Memory B cell (primary cell): ENCODE measurements at regions not wholly inside any gene's neighbourhood (a gene's known extent, or its start where the extent isn't known, plus 50 kb on each side); places are given as distances from the start of the nearest gene placed in this dataset.

Experiments used
- ATAC-seq: fragments of 150-1000 bp; cut with Tn5 transposase; 2 replicates; pipeline ENCODE4 v1.10.0; 2021; ENCODE audit warnings: low read depth, mild to moderate bottlenecking, moderate library complexity
- DNase-seq, 2 donors: peaks; one replicate each; pipeline ENCODE4 v3.0.0; 2022; ENCODE audit warnings: low spot score in 2 of 2
- H3K27ac Mint-ChIP-seq: one replicate; pipeline ENCODE4 v1.8.0; 2022; ENCODE audit warnings: mild to moderate bottlenecking, moderate library complexity, mixed read lengths
- H3K27me3 Mint-ChIP-seq: one replicate; pipeline ENCODE4 v1.8.0; 2022; ENCODE audit warnings: mixed read lengths
- H3K36me3 Mint-ChIP-seq: one replicate; pipeline ENCODE4 v1.8.0; 2022; ENCODE audit warnings: mild to moderate bottlenecking, mixed read lengths
- H3K4me1 Mint-ChIP-seq: one replicate; pipeline ENCODE4 v1.8.0; 2022; ENCODE audit warnings: mixed read lengths
- H3K4me3 Mint-ChIP-seq: one replicate; pipeline ENCODE4 v1.8.0; 2022; ENCODE audit warnings: mild to moderate bottlenecking, moderate library complexity, mixed read lengths
- H3K9me3 Mint-ChIP-seq: one replicate; pipeline ENCODE4 v1.8.0; 2022; ENCODE audit warnings: mixed read lengths

DNA sequence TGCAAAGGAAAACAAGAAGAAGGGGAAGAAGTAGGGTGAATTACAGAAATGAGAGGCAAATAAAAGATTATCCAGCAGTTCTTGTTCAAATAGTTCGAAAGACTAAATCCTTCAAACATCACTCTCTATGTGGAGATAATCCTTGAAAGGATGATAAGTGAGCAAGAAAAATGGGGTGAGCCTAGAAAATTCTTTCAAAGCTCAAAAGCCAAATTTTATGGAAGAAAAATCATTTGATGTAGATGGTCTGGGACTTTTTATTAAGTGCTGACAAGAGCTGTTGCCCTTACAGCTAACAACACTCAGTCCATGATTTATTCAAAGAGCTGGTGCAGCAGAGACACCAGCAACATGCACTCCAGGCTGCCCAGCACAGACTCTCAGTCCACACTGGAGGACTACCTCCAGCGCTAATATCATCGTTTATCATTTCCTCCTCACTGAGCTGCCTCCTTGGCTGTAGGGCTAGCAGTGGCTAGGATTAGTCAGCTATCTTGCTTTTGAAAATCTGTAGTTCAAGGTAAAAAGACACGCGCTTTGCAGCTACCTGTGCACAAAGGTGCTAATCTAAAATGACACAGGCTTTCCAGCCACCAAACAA is 264.8 kb upstream of the KIF2A start:
- Mint-ChIP-seq H3K4me1 (no peaks in the 10 kb centered on the region), H3K27me3 (peaks cover 2% of the 10 kb centered on the region), H3K4me3 (no peak overlapping the region), H3K36me3 (no peaks in the 10 kb centered on the region), H3K9me3 (peaks cover 3% of the 10 kb centered on the region), H3K27ac (no peak overlapping the region)
- no peak for DNase-seq
- no peak for ATAC-seq

DNA sequence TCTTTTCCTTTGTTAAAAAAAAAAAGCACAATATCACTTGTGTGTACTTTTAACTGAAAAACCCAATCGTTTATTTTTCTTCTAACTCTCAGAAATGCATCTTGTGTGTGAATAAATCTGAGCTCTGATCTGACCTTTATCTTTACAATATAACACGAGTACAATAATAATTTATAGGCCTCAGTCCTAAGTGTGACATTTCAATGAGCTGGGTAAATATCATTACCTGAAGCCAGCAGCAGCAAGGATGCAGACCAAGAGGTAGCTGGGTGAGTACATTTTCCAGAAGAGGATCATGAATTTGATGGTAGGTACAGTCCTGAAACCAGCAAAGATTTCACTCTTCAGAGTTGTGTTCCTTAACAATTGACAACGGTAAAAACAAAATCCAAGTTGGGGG is 264.0 kb upstream of the KIF2A start:
- Mint-ChIP-seq H3K4me1 (no peaks in the 10 kb centered on the region), H3K27ac (no peak overlapping the region), H3K9me3 (peaks cover 3% of the 10 kb centered on the region), H3K27me3 (peaks cover 2% of the 10 kb centered on the region), H3K36me3 (no peaks in the 10 kb centered on the region), H3K4me3 (no peak overlapping the region)
- DNase-seq (no peak), ATAC-seq (no peak)

DNA sequence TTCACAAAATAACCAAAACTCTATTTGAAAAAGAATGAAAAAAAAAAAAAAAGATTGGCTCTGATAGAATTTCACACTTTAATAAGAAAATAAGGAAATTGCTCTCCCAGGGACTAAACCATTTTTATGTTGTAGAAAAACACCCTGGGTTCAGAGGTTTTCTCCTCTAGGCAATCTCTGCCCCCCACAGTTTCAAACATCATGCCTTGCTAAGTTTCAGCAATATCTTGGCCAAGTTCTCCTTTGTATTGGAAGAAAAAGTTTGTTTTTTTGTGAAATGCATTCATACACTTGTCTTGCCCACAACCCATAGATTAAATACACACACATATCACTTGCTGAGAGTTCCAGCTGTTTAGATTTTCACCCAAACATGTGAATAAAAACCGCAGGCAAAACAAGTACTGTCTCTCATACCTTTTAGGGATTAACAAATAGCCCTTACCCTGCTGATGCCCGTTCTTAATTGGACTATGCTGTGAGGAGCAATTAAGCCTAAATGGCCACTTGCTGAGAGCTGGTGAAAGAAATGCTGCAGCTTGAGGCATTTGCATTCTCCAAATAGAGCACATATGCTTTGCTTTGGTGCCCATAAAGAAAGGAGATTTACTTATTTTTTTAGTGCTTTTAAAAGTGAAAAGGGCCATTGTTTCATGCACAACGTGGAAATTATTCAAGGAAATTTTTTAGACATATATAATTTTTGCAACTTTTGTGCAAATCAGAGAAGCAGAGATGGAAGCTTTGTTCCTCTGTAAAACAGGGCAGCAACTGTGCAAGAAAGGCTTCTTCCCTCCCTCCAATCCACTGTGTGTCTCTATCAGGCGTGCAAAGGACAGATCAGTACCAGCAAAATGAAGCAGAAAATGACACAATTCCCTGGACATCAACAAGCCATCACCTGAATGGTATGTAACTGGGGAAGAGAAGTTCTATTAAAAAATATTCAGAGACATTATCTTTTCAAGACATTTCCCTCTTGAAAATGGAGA is 262.4 kb upstream of the KIF2A start:
- Mint-ChIP-seq H3K4me1 (no peaks in the 10 kb centered on the region), H3K36me3 (no peaks in the 10 kb centered on the region), H3K27me3 (peaks cover 2% of the 10 kb centered on the region), H3K4me3 (no peak overlapping the region), H3K9me3 (peaks cover 3% of the 10 kb centered on the region), H3K27ac (no peak overlapping the region)
- no peak for DNase-seq
- no peak for ATAC-seq

DNA sequence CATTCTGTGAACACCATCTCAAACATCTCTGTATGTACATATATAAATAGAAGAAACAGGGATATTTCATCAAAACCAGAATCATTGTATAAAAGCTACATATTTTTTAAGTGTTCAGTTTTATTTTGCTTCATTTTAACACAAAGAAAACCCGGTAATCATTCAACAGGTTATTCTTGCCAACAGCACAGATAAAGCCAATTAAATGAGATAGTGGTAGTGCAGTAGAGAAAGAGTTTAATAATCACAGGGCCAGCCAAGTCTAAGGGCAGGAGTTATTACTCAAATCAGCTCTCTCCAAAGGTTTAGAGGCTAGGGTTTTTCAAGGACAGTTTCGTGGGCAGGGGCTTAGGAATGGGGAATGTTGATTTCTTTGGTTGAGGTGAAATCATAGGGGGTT is 261.0 kb upstream of the KIF2A start:
- H3K4me1 Mint-ChIP-seq: no peaks in the 10 kb centered on the region

DNA sequence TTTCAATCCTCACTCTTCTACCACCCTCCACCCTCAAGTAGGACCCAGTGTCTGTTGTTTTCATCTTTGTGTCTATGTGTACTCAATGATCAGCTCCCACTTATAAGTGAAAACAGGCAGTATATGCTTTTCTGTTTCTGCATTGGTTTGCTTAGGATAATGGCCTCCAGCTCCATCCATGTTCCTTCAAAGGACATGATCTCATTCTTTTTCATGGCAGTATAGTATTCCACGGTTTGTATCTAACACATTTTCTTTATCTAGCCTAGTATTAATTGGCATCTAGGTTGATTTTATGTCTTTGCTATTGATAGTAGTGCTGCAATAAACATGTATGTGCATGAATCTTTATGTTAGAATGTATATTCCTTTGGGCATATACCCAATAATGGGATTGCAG is 259.8 kb upstream of the KIF2A start:
- no peak for ATAC-seq

More for the DNA sequence above, 261.0 kb upstream of the KIF2A start:
- no peak overlapping the region for H3K4me3 Mint-ChIP-seq
- H3K36me3 Mint-ChIP-seq: no peaks in the 10 kb centered on the region
- no peak for ATAC-seq
- no peak for DNase-seq
- H3K27me3 Mint-ChIP-seq: peaks cover under 1% of the 10 kb centered on the region
- peaks cover 4% of the 10 kb centered on the region for H3K9me3 Mint-ChIP-seq
- no peak overlapping the region for H3K27ac Mint-ChIP-seq

DNA sequence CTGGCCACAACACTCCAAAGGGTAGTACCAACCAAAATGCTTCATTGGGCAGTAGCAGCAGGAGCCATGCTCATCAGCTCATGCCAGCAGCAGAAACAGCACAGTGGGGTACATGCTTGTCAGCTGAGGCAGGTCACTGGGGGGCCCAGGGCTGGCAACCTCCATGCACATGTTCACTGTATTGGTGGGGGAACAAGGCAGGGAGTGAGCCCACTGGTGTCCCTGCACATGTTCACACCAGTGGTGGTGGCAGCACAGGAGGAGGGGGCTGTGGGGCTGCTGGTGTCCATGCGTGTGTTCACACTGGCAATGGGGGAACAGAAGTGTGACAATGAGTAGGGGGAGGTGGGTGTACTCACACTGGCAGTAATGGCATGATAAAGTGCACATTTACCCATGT is 254.3 kb upstream of the KIF2A start:
- ATAC-seq: no peak
- peaks cover 4% of the 10 kb centered on the region for H3K9me3 Mint-ChIP-seq
- H3K36me3 Mint-ChIP-seq: no peaks in the 10 kb centered on the region
- no peak overlapping the region for H3K27ac Mint-ChIP-seq
- no peak for DNase-seq
- no peaks in the 10 kb centered on the region for H3K27me3 Mint-ChIP-seq
- H3K4me3 Mint-ChIP-seq: no peak overlapping the region
- H3K4me1 Mint-ChIP-seq: no peaks in the 10 kb centered on the region

More for the DNA sequence above, 259.8 kb upstream of the KIF2A start:
- Mint-ChIP-seq H3K4me3 (no peak overlapping the region), H3K4me1 (no peaks in the 10 kb centered on the region), H3K27ac (no peak overlapping the region), H3K36me3 (no peaks in the 10 kb centered on the region), H3K27me3 (no peaks in the 10 kb centered on the region), H3K9me3 (peaks cover 6% of the 10 kb centered on the region)
- no peak for DNase-seq

DNA sequence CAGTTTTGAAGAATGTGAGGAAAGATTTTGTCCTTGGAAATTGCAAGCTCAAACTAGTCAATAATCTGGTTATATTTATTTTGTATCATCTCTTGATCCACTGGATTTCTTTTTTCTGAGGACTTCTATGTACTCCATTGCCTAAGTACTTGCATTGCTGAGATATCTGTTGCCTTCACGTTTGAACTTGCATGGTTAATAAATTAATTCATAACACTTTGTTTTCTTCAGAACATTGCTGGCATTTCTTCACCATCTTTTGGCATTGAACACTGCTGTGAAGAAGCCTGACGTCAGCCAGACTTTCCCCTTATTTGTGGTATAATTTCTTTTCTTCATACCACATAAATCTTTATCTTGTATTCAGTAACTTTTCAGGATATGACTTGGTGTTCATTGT is 246.0 kb upstream of the KIF2A start:
- no peaks in the 10 kb centered on the region for H3K9me3 Mint-ChIP-seq
- H3K4me1 Mint-ChIP-seq: no peaks in the 10 kb centered on the region
- no peak for ATAC-seq
- H3K27me3 Mint-ChIP-seq: no peaks in the 10 kb centered on the region
- no peak overlapping the region for H3K4me3 Mint-ChIP-seq
- DNase-seq: no peak
- H3K27ac Mint-ChIP-seq: no peak overlapping the region
- no peaks in the 10 kb centered on the region for H3K36me3 Mint-ChIP-seq

DNA sequence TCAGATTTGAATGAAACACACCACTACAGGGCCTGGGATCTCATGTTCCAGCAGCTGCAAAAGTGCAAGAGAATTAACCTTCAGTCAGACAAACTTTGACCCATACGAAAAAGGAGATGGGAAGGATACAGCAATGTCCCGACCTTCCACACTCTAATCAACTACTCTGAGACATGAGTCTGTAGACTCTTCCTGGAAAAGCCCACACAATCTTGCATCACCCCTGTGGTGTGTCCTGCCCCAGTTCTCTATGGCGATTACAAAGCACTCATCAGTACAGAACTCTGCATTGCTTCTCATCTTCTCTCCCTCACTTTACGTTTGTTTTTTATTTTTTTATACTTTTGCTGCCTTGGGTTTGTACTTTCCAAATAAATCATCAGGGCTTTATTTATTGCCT is 241.0 kb upstream of the KIF2A start:
- H3K36me3 Mint-ChIP-seq: no peaks in the 10 kb centered on the region
- H3K27ac Mint-ChIP-seq: no peak overlapping the region
- DNase-seq (no peak), ATAC-seq (no peak)
- no peaks in the 10 kb centered on the region for H3K27me3 Mint-ChIP-seq
- H3K4me3 Mint-ChIP-seq: no peak overlapping the region
- H3K9me3 Mint-ChIP-seq: no peaks in the 10 kb centered on the region
- H3K4me1 Mint-ChIP-seq: no peaks in the 10 kb centered on the region

DNA sequence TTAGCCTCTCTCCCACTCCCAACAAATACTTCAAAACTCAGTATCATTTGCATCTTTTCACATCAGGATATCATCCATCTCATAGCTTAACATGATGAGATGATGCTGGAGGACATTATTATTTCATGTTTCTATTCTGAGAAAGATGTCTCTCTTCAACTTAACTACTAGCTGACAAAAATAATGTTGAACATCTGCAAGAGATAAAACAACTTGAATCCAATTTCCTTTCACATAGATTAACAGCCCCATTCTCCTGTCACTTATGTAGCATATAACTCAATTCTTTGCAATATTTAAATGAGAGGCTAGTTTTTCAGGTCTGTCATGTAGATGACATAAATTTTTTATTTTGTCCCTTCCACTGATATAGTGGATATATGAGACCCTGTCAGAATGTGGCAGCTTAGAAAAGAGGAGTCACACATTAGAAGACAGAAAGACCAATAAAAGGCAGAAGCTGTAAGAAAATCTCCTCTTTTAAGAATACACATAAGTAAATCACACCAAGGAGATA is 239.2 kb upstream of the KIF2A start:
- no peaks in the 10 kb centered on the region for H3K9me3 Mint-ChIP-seq
- no peaks in the 10 kb centered on the region for H3K4me1 Mint-ChIP-seq
- no peak overlapping the region for H3K4me3 Mint-ChIP-seq
- no peak for DNase-seq
- H3K27ac Mint-ChIP-seq: no peak overlapping the region
- H3K36me3 Mint-ChIP-seq: no peaks in the 10 kb centered on the region
- no peak for ATAC-seq
- no peaks in the 10 kb centered on the region for H3K27me3 Mint-ChIP-seq

DNA sequence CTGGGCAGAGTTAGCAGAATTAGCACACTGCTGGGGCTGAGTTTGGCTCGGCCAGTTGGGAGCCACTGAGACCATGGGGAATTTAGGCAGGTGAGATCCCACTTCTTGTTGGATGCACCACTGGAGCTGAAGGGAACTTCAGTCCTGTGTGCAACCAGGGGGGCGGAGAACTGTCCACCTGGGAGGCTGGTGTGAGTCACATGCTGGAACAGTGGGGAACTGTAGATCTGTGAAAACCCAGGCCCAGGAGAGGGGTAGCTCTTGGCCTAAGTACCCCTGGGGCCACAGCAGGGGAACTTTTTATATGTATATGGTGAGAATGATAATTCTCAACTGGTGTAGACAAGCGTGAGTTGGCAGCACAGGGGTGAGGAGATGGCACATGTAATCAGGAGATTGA is 237.5 kb upstream of the KIF2A start:
- no peak for ATAC-seq
- H3K9me3 Mint-ChIP-seq: no peaks in the 10 kb centered on the region
- no peaks in the 10 kb centered on the region for H3K4me1 Mint-ChIP-seq
- H3K4me3 Mint-ChIP-seq: no peak overlapping the region
- no peak for DNase-seq
- no peak overlapping the region for H3K27ac Mint-ChIP-seq
- no peaks in the 10 kb centered on the region for H3K27me3 Mint-ChIP-seq
- H3K36me3 Mint-ChIP-seq: no peaks in the 10 kb centered on the region

DNA sequence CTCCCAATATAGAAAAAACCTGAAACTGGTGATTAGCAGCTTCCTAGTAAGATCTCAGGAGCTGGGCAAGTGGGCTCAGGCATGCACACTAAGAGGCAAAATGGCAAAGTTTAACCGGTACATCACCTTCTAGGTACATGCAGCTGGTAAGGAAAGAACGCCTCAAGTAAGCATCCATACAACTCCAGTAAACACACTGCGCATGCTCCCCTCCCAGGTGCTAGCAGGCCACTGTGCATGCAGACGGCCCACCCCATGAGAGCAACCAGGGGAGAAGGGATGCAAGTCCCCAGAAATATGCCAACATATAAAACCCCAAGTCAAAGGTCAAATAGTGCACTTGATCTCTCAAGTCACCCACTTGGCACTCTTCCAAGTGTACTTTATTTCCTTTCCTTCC is 228.6 kb upstream of the KIF2A start:
- no peak overlapping the region for H3K27ac Mint-ChIP-seq

DNA sequence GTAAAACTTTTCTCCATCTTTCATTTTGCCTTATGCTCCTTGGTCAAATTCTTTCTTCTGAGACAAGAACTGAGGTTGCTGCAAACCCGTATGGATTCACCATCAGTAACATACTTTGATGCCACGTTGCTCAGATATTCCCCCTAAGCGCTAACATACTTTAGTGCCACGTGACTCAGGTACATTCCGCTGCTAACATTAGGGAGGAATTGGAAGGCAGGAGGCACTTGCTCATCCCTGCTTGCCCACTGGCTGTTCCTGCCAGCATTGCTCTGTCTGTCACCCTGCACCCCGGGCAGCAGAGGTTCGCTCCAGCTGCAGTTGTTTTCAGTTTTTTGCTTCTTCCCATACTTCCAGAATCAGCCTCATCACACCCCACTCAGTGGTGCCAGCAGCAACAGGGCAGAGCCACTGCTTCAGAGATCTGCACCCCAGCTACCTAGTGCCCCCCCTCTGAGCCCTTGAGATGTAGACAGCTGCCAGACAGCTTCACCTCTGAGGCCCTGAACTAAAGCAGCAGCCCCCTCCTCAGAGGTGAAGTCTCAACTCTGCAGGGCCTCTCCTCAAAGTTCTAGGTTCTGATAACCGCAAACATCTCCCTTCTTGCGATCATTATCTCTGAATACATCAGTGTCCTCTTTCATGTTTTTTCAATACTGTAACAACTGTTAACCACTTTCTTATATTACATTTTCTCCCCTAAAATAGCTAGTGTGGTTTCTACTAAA is 228.0 kb upstream of the KIF2A start:
- Mint-ChIP-seq H3K27me3 (no peaks in the 10 kb centered on the region), H3K36me3 (no peaks in the 10 kb centered on the region), H3K4me3 (no peak overlapping the region), H3K4me1 (no peaks in the 10 kb centered on the region), H3K27ac (no peak overlapping the region), H3K9me3 (no peaks in the 10 kb centered on the region)
- ATAC-seq: no peak
- DNase-seq: no peak

More for the DNA sequence above, 228.6 kb upstream of the KIF2A start:
- ATAC-seq (no peak), DNase-seq (no peak)
- Mint-ChIP-seq H3K4me3 (no peak overlapping the region), H3K36me3 (no peaks in the 10 kb centered on the region), H3K4me1 (no peaks in the 10 kb centered on the region), H3K9me3 (no peaks in the 10 kb centered on the region), H3K27me3 (no peaks in the 10 kb centered on the region)

DNA sequence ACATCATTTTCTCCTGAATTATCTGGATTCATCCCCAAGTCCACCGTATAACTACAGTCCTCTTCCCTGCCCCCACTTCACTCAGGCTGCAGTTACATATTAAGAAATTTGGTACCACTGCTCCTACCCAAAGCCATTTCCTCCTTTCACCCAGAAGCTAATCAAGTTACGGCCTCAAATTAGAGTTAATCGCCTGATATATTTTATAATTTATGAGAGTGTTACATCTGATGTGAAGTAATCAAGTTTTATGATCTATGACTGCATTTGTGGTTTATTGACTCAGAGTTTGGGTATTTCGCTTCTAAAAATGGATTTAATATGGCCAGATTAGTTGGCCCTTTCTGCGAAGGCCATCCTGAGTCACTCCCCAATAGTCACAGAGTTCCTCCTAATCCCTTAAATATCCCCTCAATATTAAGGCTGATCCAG is 223.6 kb upstream of the KIF2A start:
- no peak for ATAC-seq
- no peak overlapping the region for H3K27ac Mint-ChIP-seq
- no peak overlapping the region for H3K4me3 Mint-ChIP-seq
- no peaks in the 10 kb centered on the region for H3K27me3 Mint-ChIP-seq
- no peak for DNase-seq
- H3K4me1 Mint-ChIP-seq: no peaks in the 10 kb centered on the region
- no peaks in the 10 kb centered on the region for H3K9me3 Mint-ChIP-seq
- no peaks in the 10 kb centered on the region for H3K36me3 Mint-ChIP-seq

DNA sequence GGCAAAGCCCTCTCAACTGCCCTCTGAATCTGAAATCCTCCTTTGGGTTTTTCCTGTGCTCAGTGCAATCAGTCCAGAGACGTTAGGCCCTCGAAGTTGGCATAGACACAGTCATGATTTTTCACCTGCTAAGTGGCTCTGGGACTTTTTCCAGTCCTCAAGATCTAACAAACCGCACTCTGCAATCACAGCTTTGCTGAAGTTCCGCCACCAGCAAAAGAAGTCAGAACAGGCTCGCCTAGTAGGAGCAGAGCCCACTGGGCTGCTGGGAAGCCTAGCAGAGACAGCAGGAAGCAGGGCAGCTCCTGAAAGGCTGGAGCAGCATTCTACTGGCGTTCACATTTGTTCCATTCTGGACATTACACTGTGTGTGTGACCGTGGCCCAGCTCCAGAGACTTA is 222.8 kb upstream of the KIF2A start:
- no peak overlapping the region for H3K4me3 Mint-ChIP-seq
- H3K4me1 Mint-ChIP-seq: no peaks in the 10 kb centered on the region
- H3K27ac Mint-ChIP-seq: no peak overlapping the region
- H3K27me3 Mint-ChIP-seq: no peaks in the 10 kb centered on the region
- DNase-seq (no peak), ATAC-seq (no peak)
- H3K36me3 Mint-ChIP-seq: no peaks in the 10 kb centered on the region
- no peaks in the 10 kb centered on the region for H3K9me3 Mint-ChIP-seq
